ENCODE measurements at regions not wholly inside any gene's neighbourhood (a gene's known extent, or its start where the extent isn't known, plus 50 kb on each side); places are given as distances from the start of the nearest gene placed in this dataset.

DNA sequence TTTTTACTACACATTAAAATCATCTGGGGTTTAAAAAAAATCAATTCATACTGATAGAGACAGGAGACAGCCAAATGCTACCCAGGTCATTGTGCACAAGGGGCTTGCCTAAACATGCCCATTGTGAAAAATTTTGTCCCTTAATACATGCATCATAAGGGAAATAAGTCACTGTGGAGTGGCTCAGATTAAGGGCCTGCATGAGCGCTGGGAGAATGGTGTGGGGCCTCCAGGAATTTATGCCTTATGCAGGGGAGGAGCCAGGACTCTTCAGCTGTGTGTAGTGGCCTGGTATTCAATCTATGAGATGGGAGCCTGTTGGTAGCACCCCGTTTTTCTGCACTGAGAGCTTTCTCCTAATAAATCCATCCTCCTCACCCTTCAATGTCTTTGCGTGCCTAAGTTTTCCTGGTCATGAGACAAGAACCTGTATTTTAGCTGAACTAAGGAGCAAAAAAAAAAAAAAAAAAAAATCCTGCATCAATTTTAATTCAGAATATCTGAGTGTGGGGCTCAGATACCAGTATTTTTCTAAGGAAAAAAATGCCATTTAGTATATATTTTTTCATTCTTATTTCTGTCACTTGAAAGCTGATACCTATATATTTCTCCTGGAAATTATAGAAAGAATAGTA is 997.6 kb upstream of the ATXN8OS start:
- Histone ChIP-seq H3K4me3 (no peak overlapping the region), H3K36me3 (no peaks in the 10 kb centered on the region), H3K27me3 (ENCODE audit: low read depth) (no peaks in the 10 kb centered on the region), H3K4me1 (no peaks in the 10 kb centered on the region), H3K9me3 (replicated peaks) (peaks cover 52% of the 10 kb centered on the region), H3K27ac (replicated peaks) (no peak overlapping the region)
- DNase-seq: no peak
- TF ChIP-seq, protein P1, sequence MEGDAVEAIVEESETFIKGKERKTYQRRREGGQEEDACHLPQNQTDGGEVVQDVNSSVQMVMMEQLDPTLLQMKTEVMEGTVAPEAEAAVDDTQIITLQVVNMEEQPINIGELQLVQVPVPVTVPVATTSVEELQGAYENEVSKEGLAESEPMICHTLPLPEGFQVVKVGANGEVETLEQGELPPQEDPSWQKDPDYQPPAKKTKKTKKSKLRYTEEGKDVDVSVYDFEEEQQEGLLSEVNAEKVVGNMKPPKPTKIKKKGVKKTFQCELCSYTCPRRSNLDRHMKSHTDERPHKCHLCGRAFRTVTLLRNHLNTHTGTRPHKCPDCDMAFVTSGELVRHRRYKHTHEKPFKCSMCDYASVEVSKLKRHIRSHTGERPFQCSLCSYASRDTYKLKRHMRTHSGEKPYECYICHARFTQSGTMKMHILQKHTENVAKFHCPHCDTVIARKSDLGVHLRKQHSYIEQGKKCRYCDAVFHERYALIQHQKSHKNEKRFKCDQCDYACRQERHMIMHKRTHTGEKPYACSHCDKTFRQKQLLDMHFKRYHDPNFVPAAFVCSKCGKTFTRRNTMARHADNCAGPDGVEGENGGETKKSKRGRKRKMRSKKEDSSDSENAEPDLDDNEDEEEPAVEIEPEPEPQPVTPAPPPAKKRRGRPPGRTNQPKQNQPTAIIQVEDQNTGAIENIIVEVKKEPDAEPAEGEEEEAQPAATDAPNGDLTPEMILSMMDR (IDR thresholded peaks at IDR 0.05; ENCODE audit: borderline replicate concordance): no peak
- intact Hi-C loops (cut with micrococcal nuclease): no loop called here

DNA sequence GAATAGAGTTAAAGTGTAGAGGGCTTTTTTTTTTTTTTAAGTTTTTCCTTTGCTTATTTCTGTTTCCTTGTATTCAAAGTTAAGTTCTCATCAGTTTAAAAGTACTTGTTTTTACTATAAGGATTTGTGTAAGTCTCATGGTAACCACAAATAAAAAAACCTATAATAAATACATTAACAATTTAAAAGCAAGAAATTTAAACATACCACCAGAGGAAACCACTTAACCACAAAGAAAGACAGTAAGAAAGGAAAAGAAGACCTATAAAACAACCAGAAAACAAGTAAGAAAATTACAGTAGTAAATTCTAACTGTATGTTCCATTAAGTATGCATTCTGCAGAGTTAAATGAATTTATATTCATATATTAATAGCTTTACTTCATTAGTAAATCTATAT is 999.1 kb upstream of the ATXN8OS start:
- no peaks in the 10 kb centered on the region for H3K4me1 ChIP-seq
- no peak for DNase-seq
- intact Hi-C loops (cut with micrococcal nuclease): no loop called here
- TF ChIP-seq, protein P1 (IDR thresholded peaks at IDR 0.05; ENCODE audit: borderline replicate concordance): no peak
- H3K36me3 ChIP-seq: no peaks in the 10 kb centered on the region
- no peak overlapping the region for H3K4me3 ChIP-seq
- no peak overlapping the region for H3K27ac ChIP-seq (replicated peaks)
- peaks cover 52% of the 10 kb centered on the region for H3K9me3 ChIP-seq (replicated peaks)
- H3K27me3 ChIP-seq (ENCODE audit: low read depth): no peaks in the 10 kb centered on the region

DNA sequence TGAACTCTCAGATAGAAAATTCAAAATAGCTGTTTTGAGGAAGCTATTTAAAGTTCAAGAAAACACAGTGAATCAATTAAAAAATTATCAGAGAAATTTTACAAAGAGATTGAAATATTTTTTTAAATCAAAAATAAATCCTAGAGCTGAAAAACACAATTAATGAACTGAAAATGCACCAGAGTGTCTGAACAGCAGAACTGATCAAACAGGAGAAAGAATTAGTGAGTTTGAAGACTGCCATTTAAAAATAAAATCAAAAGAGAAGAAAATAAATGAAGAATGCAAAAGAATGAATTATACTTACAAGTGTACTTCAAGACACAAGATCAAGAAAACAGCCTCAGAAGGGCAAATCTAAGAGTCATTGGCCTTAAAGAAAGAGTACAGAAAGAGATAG is 1000.2 kb upstream of the ATXN8OS start:
- Histone ChIP-seq H3K27me3 (ENCODE audit: low read depth) (no peaks in the 10 kb centered on the region), H3K4me3 (no peak overlapping the region), H3K4me1 (no peaks in the 10 kb centered on the region), H3K36me3 (no peaks in the 10 kb centered on the region), H3K9me3 (replicated peaks) (peaks cover 52% of the 10 kb centered on the region), H3K27ac (replicated peaks) (no peak overlapping the region)
- TF ChIP-seq, protein P1 (IDR thresholded peaks at IDR 0.05; ENCODE audit: borderline replicate concordance): no peak
- intact Hi-C loops (cut with micrococcal nuclease): no loop called here
- no peak for DNase-seq

DNA sequence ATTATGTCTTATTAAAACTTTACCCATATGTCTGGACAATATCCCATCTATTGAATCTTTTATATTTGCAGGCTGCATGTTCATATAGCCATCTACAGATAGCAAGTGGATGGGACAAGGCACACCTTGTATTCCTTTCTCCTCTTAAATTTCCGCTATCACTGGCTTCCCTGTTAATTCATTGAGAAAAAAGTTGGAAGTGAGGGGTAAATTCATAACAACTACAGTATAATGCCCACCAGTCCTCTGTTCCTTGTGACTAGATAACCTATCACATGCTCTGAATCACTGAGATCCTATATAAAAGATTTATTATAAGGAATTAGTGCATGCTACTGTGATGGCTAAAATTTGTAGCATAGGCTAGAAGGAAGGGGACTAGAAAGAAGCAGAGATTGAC is 1005.8 kb upstream of the ATXN8OS start:
- TF ChIP-seq, protein P1 (IDR thresholded peaks at IDR 0.05; ENCODE audit: borderline replicate concordance): no peak
- peaks cover 10% of the 10 kb centered on the region for H3K9me3 ChIP-seq (replicated peaks)
- intact Hi-C loops (cut with micrococcal nuclease): no loop called here
- H3K4me1 ChIP-seq: no peaks in the 10 kb centered on the region
- no peaks in the 10 kb centered on the region for H3K36me3 ChIP-seq
- no peak overlapping the region for H3K4me3 ChIP-seq
- DNase-seq: no peak
- no peaks in the 10 kb centered on the region for H3K27me3 ChIP-seq (ENCODE audit: low read depth)
- H3K27ac ChIP-seq (replicated peaks): no peak overlapping the region

DNA sequence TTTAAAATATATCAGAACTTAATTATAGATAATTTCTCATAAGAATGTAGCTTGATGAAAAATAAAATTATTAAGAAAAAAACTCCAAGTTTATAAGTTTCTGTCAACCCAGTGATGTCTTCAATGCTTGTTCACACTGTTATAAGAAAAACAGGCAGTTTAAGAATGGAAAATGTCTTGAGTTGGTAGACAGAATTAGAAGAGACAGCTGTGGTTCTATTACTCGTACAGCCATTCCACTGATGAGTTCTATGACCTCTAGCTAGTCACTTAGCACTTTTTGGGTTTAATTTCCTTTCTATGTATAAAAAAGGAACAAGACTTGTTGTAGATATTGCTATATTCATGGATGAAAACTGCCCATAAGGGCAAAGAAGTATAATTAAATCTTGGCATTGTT is 1013.1 kb upstream of the ATXN8OS start:
- intact Hi-C loops (cut with micrococcal nuclease): no loop called here
- Histone ChIP-seq H3K4me1 (no peaks in the 10 kb centered on the region), H3K4me3 (no peak overlapping the region), H3K9me3 (replicated peaks) (no peaks in the 10 kb centered on the region), H3K27me3 (ENCODE audit: low read depth) (no peaks in the 10 kb centered on the region), H3K27ac (replicated peaks) (no peak overlapping the region), H3K36me3 (no peaks in the 10 kb centered on the region)
- TF ChIP-seq, protein P1 (IDR thresholded peaks at IDR 0.05; ENCODE audit: borderline replicate concordance): no peak
- DNase-seq: no peak
